ENCODE measurements at regions not wholly inside any gene's neighbourhood (a gene's known extent, or its start where the extent isn't known, plus 50 kb on each side); places are given as distances from the start of the nearest gene placed in this dataset.

GRCh38 chr6:145045582-145045981 lies 689.7 kb downstream of the EPM2A start:
- FAIRE-seq (no peak), DNase-seq (ENCODE audit: low read depth in 1 of 2, low spot score in 2 of 2) (no peak)
- Histone ChIP-seq H3K4ac (replicated peaks; ENCODE audit: insufficient read length, low read depth, low read length) (no peak overlapping the region), H4K5ac (ENCODE audit: insufficient read length, low read depth, low read length) (no peak overlapping the region), H2AK5ac (ENCODE audit: low read depth, low read length) (no peak overlapping the region), H3K27ac (ENCODE audit: low read depth, low read length) (no peak overlapping the region), H3K4me1 (replicated peaks in 1 of 4; ENCODE audit: control insufficient read depth in 3 of 4, insufficient read depth in 4 of 4, low read length in 3 of 4) (no peaks in the 10 kb centered on the region; a peak in 2 of 7 replicates), H4K91ac (replicated peaks; ENCODE audit: insufficient read length, low read length) (no peak overlapping the region), H3K18ac (ENCODE audit: extremely low read depth, low read length) (no peak overlapping the region), H2BK120ac (replicated peaks; ENCODE audit: low read depth, low read length) (no peak overlapping the region), H4K8ac (ENCODE audit: extremely low read depth, insufficient read depth, low read length) (no peak overlapping the region), H3K56ac (replicated peaks; ENCODE audit: insufficient read length, low read depth, low read length) (no peak overlapping the region), H2BK5ac (ENCODE audit: low read depth, low read length) (no peak overlapping the region), H3K9ac (replicated peaks in 1 of 4; ENCODE audit: extremely low read depth in 1 of 4, low read depth in 3 of 4, low read length in 3 of 4) (no peak overlapping the region), H2BK15ac (ENCODE audit: low read length) (no peak overlapping the region), H3K36me3 (ENCODE audit: control insufficient read depth in 2 of 4, insufficient read depth in 4 of 4, low read length in 3 of 4) (no peaks in the 10 kb centered on the region; a peak in 1 of 8 replicates), H3K23ac (ENCODE audit: insufficient read length) (no peak overlapping the region), H3K4me3 (ENCODE audit: extremely low read depth in 1 of 4, insufficient read depth in 2 of 4, low read depth in 3 of 4, low read length in 4 of 4) (no peak overlapping the region), H3K79me2 (ENCODE audit: control insufficient read depth in 1 of 2, insufficient read depth in 2 of 2, low read length in 2 of 2) (no peaks in the 10 kb centered on the region), H2BK12ac (ENCODE audit: low read depth, low read length) (no peak overlapping the region), H2BK20ac (ENCODE audit: low read length) (no peak overlapping the region), H4K20me1 (replicated peaks in 1 of 2; ENCODE audit: control insufficient read depth in 1 of 2, insufficient read depth in 2 of 2, low read length in 2 of 2) (no peaks in the 10 kb centered on the region), H3K23me2 (ENCODE audit: low read depth, low read length) (no peaks in the 10 kb centered on the region), H3K27me3 (replicated peaks in 1 of 4; ENCODE audit: control insufficient read depth in 3 of 4, extremely low read depth in 1 of 4, insufficient read depth in 3 of 4, low read length in 3 of 4) (no peaks in the 10 kb centered on the region), H3K79me1 (ENCODE audit: low read depth, low read length) (no peaks in the 10 kb centered on the region), H2AFZ (ENCODE audit: low read length) (peak overlapping the region; percentile 30; the same call in 1 of the 2 replicates), H3K4me2 (ENCODE audit: insufficient read depth in 1 of 2, low read depth in 2 of 2, low read length in 2 of 2) (no peak overlapping the region), H3K9me3 (ENCODE audit: insufficient read depth in 2 of 2, low read depth in 1 of 2, low read length in 1 of 2) (no peaks in the 10 kb centered on the region), H3K14ac (ENCODE audit: insufficient read length) (no peak overlapping the region)
- POLR2A ChIA-PET (ENCODE audit: partially characterized antibody): no interaction called here
- CTCF ChIA-PET (ENCODE audit: partially characterized antibody): interaction anchor here (1.6 to 1.7 kb wide), 2 partner anchors 13 to 18 kb away, joined by 3 read pairs; no protein-coding TSS in a partner anchor
- no peak for TF ChIP-seq CHD1 (IDR thresholded peaks at IDR 0.05; ENCODE audit: low read depth, low read length)
- TF ChIP-seq RXRA (IDR thresholded peaks at IDR 0.05; ENCODE audit: insufficient read depth, low read depth, low read length): no peak
- no peak for TF ChIP-seq SP1 (IDR thresholded peaks at IDR 0.05; ENCODE audit: low read depth, low read length)
- no peak for TF ChIP-seq CTCF (IDR thresholded peaks at IDR 0.05; ENCODE audit: control extremely low read depth in 1 of 3, insufficient read depth in 1 of 3, low read depth in 1 of 3, low read length in 3 of 3)
- TF ChIP-seq RBBP5 (IDR thresholded peaks at IDR 0.05; ENCODE audit: borderline replicate concordance, low read depth, low read length): no peak
- TF ChIP-seq TCF12 (IDR thresholded peaks at IDR 0.05; ENCODE audit: low read depth, low read length): no peak
- TF ChIP-seq CTBP2 (IDR thresholded peaks at IDR 0.05; ENCODE audit: borderline replicate concordance, insufficient read depth, insufficient read length, low read length): no peak
- no peak for TF ChIP-seq KDM5A (IDR thresholded peaks at IDR 0.05; ENCODE audit: low read length)
- TF ChIP-seq HDAC6 (IDR thresholded peaks at IDR 0.05; ENCODE audit: low read depth, low read length): no peak
- no peak for TF ChIP-seq TEAD4 (IDR thresholded peaks at IDR 0.05; ENCODE audit: low read depth, low read length)
- TF ChIP-seq ZNF274 (IDR thresholded peaks at IDR 0.05; ENCODE audit: borderline replicate concordance, extremely low read depth, low read length): no peak
- TF ChIP-seq RFX5 (IDR thresholded peaks at IDR 0.05; ENCODE audit: borderline replicate concordance, low read depth, low read length): no peak

All from H1 (cell line).